ENCODE measurements at regions not wholly inside any gene's neighbourhood (a gene's known extent, or its start where the extent isn't known, plus 50 kb on each side); places are given as distances from the start of the nearest gene placed in this dataset.

DNA sequence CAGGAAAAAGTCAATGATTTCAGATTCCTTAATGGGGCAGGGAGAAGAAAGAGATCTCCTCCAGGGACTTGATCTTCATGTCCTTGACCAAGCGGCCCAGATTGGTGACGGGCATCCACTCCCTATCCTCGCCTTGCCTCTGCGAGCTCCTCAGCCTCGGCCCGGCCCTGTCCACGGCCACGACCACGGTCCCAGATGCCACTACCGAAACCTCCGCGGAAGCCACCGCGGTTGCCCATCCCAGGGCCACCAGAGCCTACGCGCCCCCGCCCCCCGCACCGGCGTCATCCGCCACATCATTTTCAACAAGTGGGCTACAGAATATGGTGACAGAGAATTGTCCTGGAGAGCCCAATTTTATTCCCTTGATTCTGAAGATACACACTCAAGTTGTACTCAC is 751.2 kb upstream of the PABPC4L start:
- Histone ChIP-seq H3K9ac (ENCODE audit: low read length) (no peak overlapping the region), H3K27ac (ENCODE audit: low read depth, low read length) (no peak overlapping the region), H3K4me1 (ENCODE audit: control insufficient read depth in 1 of 2, insufficient read depth in 2 of 2, low read length in 2 of 2) (no peaks in the 10 kb centered on the region), H3K36me3 (ENCODE audit: control insufficient read depth in 1 of 2, insufficient read depth in 2 of 2, low read length in 2 of 2) (no peaks in the 10 kb centered on the region; a peak in 1 of 4 replicates), H4K20me1 (ENCODE audit: insufficient read depth) (no peaks in the 10 kb centered on the region), H3K79me2 (ENCODE audit: insufficient read depth, low read length) (no peaks in the 10 kb centered on the region), H3K9me3 (ENCODE audit: control insufficient read depth in 1 of 2, insufficient read depth in 1 of 2, low read depth in 1 of 2, low read length in 2 of 2) (no peaks in the 10 kb centered on the region), H3K27me3 (ENCODE audit: insufficient read depth, low read length) (no peaks in the 10 kb centered on the region), H3K9me2 (ENCODE audit: insufficient read depth) (no peaks in the 10 kb centered on the region), H3K4me2 (ENCODE audit: low read length) (no peak overlapping the region), H2AFZ (ENCODE audit: low read depth, low read length, poor library complexity, severe bottlenecking) (no peak overlapping the region), H3K4me3 (replicated peaks in 1 of 2; ENCODE audit: low read depth in 1 of 2, low read length in 2 of 2) (no peak overlapping the region)
- POLR2A ChIA-PET = no interaction called here
- intact Hi-C loops (cut with micrococcal nuclease) = no loop called here
- no peak for TF ChIP-seq SP1 (IDR thresholded peaks at IDR 0.05; ENCODE audit: low read depth)
- no peak for TF ChIP-seq TCF7L2 (IDR thresholded peaks at IDR 0.05; ENCODE audit: borderline replicate concordance, extremely low read depth, insufficient read depth, insufficient read length)
- no peak for TF ChIP-seq CBX3 (IDR thresholded peaks at IDR 0.05; ENCODE audit: low read depth)
- no peak for TF ChIP-seq POLR2AphosphoS5 (IDR thresholded peaks at IDR 0.05; ENCODE audit: low read depth, low read length)
- no peak for TF ChIP-seq EGR1 (IDR thresholded peaks at IDR 0.05; ENCODE audit: low read depth)
- TF ChIP-seq CTCF (IDR thresholded peaks at IDR 0.05 in 2 of 3, conservative IDR thresholded peaks at IDR 0.05 in 1 of 3; ENCODE audit: borderline replicate concordance in 1 of 3, insufficient read depth in 1 of 3, low read depth in 2 of 3, low read length in 2 of 3) = no peak
- DNase-seq (ENCODE audit: low read depth, low spot score) (no peak), ATAC-seq (no peak)
- BruUV-seq (replicated peaks) = no TSS peak
- RAD21 ChIA-PET (ENCODE audit: low non-redundant PET in 1 of 2, low total read pairs in 2 of 2, uncharacterized antibody in 2 of 2, unreplicated experiment in 2 of 2) = no interaction called here
- CTCF ChIA-PET = no interaction called here

- ChIA-PET CTCF (no interaction called here), RAD21 (ENCODE audit: low non-redundant PET in 1 of 2, low total read pairs in 2 of 2, uncharacterized antibody in 2 of 2, unreplicated experiment in 2 of 2) (no interaction called here), POLR2A (no interaction called here)
- no peaks in the 10 kb centered on the region; a peak in 1 of 4 replicates for H3K36me3 ChIP-seq (ENCODE audit: control insufficient read depth in 1 of 2, insufficient read depth in 2 of 2, low read length in 2 of 2)
- no peak overlapping the region for H3K4me3 ChIP-seq (replicated peaks in 1 of 2; ENCODE audit: low read depth in 1 of 2, low read length in 2 of 2)
- H3K4me2 ChIP-seq (ENCODE audit: low read length) = no peak overlapping the region
- H2AFZ ChIP-seq (ENCODE audit: low read depth, low read length, poor library complexity, severe bottlenecking) = no peak overlapping the region
- TF ChIP-seq SRF (IDR thresholded peaks at IDR 0.05; ENCODE audit: low read depth) = no peak
- TF ChIP-seq POLR2AphosphoS5 (IDR thresholded peaks at IDR 0.05; ENCODE audit: low read depth, low read length) = no peak
- TF ChIP-seq FOSL1 (IDR thresholded peaks at IDR 0.05; ENCODE audit: low read depth) = no peak
- no peak for TF ChIP-seq ATF3 (IDR thresholded peaks at IDR 0.05)
- TF ChIP-seq TCF7L2 (IDR thresholded peaks at IDR 0.05; ENCODE audit: borderline replicate concordance, extremely low read depth, insufficient read depth, insufficient read length) = no peak
- TF ChIP-seq, protein P1, sequence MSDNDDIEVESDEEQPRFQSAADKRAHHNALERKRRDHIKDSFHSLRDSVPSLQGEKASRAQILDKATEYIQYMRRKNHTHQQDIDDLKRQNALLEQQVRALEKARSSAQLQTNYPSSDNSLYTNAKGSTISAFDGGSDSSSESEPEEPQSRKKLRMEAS (IDR thresholded peaks at IDR 0.05) = no peak
- no peaks in the 10 kb centered on the region for H3K9me3 ChIP-seq (ENCODE audit: control insufficient read depth in 1 of 2, insufficient read depth in 1 of 2, low read depth in 1 of 2, low read length in 2 of 2)
- no peak overlapping the region for H3K9ac ChIP-seq (ENCODE audit: low read length)
- H3K79me2 ChIP-seq (ENCODE audit: insufficient read depth, low read length) = no peaks in the 10 kb centered on the region
- no peak overlapping the region for H3K27ac ChIP-seq (ENCODE audit: low read depth, low read length)
- no peaks in the 10 kb centered on the region for H3K9me2 ChIP-seq (ENCODE audit: insufficient read depth)
- no peak for DNase-seq (ENCODE audit: low read depth, low spot score)
- no TSS peak for BruUV-seq (replicated peaks)
- no peaks in the 10 kb centered on the region for H4K20me1 ChIP-seq (ENCODE audit: insufficient read depth)
- H3K27me3 ChIP-seq (ENCODE audit: insufficient read depth, low read length) = no peaks in the 10 kb centered on the region
- no peaks in the 10 kb centered on the region for H3K4me1 ChIP-seq (ENCODE audit: control insufficient read depth in 1 of 2, insufficient read depth in 2 of 2, low read length in 2 of 2)
- ATAC-seq = no peak
- intact Hi-C loops (cut with micrococcal nuclease) = no loop called here
Observed at GRCh38 chr4:134952305-134952704, 750.7 kb upstream of the PABPC4L start.

Measured in HCT116 (cell line).